ENCODE measurements at regions not wholly inside any gene's neighbourhood (a gene's known extent, or its start where the extent isn't known, plus 50 kb on each side); places are given as distances from the start of the nearest gene placed in this dataset.

DNA sequence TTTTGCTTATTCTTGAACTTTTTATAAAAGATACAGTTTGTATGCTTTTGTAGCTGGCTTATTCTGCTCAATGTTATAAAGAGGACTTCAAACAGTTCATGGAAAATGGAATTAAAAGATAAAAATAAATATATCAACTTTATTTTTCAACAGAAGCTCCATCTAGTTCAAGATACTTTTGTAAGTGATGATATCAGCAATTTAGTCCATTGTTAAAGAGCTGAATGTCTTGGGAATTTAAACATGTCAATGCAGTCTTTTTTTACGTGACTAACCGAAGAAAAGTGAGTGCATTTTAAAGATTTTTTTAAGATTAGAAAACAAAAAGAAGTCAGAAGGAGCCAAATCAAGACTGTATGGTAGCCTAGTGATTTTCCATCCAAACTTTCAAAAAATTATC is 85.4 kb upstream of the CHST9 start:
- DNase-seq (ENCODE audit: low spot score) = no peak

- DNase-seq (ENCODE audit: low spot score) = no peak
Observed at GRCh38 chr18:27263369-27263768, 78.3 kb upstream of the CHST9 start.

GRCh38 chr18:27261769-27262549 is 76.9 kb upstream of the CHST9 start:
- no peak for DNase-seq (ENCODE audit: low spot score)

DNA sequence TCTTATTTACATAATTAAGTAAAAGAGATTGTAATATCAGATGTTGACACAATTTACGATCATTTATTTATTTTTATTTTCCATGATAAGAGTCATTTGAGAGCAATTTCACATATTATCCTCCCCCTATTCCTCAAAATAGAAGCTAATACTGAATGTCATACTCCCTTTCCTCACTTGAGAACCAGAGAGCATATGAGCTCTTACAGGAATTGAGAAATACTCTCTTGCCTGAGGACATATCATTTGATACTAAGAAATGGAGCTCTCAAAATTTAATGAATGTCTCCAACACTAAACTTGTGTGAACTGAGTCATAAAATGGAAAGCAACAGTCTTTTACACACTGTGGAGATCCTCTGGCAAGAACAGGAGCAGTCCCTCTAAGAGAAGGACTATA is 68.5 kb upstream of the CHST9 start:
- DNase-seq (ENCODE audit: low spot score) = no peak

DNA sequence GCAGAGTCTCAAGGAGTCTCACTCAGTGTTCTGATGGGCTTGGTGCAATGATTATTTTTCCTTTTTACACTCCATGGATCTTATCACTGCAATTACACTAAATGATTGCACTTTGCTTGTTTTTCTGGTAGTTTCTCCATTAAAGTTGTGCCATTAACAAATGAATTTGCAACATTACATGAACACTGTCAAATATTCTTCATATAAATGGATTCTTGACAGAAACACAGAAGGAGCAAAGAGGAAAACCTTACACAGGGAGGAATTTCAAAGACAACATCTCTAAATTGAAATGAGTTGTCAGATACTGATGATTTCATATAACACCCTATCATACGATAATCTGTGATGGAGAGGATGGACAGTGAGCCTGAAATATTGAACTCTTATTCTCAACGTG is 65.4 kb upstream of the CHST9 start:
- no peak for DNase-seq (ENCODE audit: low spot score)

DNA sequence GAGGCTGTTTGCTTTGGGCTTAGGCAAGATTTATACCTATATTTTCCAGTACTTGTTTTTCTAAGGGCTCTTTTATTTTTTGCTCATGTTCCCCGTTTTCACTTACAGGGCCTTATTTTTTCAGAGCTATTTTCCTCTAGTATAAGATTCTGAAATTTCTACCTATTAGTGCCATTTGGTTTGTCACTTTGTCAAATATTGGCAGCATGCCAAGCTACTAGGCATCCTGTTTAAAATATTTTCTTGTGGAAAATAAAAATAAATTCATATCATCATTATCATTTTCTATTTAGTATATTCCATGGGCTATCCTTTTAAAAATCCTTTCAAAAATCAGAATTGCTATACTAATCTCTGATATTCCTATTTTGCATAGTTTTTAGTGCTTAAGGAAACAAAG is 64.8 kb upstream of the CHST9 start:
- no peak for DNase-seq (ENCODE audit: low spot score)

- no peak for DNase-seq (ENCODE audit: low spot score)
Observed at GRCh38 chr18:27244259-27244658, 59.2 kb upstream of the CHST9 start.

- no peak for DNase-seq (ENCODE audit: low spot score)
Observed at GRCh38 chr18:27242392-27243047, 57.4 kb upstream of the CHST9 start.

GRCh38 chr18:27240383-27240782 is 55.3 kb upstream of the CHST9 start:
- DNase-seq (ENCODE audit: low spot score) = no peak

DNA sequence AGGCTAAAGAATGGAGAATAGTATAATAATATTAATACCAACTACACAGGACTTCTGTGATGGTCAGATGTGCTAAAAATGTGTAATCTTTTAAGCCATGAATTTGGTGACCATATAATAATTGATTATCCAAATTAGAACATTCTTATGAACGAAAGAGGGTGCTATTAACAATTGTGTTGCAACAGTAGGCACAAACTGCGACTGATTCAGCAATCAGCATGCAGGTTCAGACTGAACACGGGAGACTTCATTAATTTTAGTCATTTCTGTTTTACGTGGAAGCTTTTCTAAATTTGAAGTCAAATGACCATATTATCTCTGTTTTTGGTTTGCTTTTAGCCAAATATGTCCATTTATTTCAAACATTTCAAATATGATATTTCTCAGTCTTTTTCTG is 54.6 kb upstream of the CHST9 start:
- no peak for DNase-seq (ENCODE audit: low spot score)

DNA sequence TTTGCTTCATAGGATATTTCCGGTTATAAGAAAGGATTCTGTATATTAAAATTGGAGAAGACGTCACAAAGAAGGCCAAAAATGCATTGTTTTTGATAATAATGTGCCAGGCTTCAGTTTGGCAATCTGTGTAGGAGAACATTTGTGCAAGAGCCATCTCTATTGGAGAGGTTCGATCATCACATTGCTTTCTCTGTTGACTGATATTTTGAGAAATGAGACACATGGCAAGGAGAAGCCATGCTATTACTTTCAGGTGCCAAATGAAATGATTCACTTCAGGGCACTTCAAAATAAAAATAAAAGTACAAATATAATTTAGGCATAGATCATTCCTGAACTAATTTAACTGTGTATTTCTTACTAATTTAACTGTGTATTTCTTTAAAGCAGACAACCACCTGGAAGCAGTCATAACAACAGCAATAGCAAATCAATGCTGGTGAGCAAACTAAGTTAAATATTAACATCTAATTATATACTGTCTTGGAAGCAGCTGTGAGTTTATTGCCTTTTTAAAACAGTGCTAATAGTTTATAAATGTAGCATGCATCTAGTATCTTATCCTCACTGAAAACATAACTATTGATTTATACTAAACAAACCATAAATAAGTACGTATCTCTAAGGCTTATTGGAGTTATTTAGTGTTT is 50.2 kb upstream of the CHST9 start:
- no peak for DNase-seq (ENCODE audit: low spot score)

Data from CD4-positive, alpha-beta T cell treated with Interleukin-2 at 100 ng/mL for 4 hours (primary cell).